IMR-90 (cell line): ENCODE measurements at regions not wholly inside any gene's neighbourhood (a gene's known extent, or its start where the extent isn't known, plus 50 kb on each side); places are given as distances from the start of the nearest gene placed in this dataset.

ENCODE experiments used
- ATAC-seq: fragments of 200-7000 bp; cut with Tn5 transposase; 2 replicates; pipeline ENCODE4 v1.9.1; 2020; ENCODE audit warnings: low read depth, mild to moderate bottlenecking, moderate library complexity
- BruUV-seq: library from RNA; stranded (reverse); fragments of 400-500 nt; replicated peaks from 2 replicates; lab custom pipeline; 2021; lab: Mats Ljungman, UMichigan
- CTCF ChIA-PET: fragments of 300-600 bp; formaldehyde crosslinking; extraction: SDS; loops from one replicate; lab custom pipeline; 2021; ENCODE audit warnings: antibody characterized with exemption; lab: Yijun Ruan, JAX
- POLR2A ChIA-PET: fragments of 300-600 bp; sonication (Branson Sonifier 250); formaldehyde crosslinking; loops from one replicate; lab custom pipeline; 2022; ENCODE audit warnings: antibody characterized with exemption; ENCODE audit not compliant: unreplicated experiment; lab: Charles Lee
- DNase-seq: peaks from one replicate; pipeline ENCODE4 v3.0.0; 2013
- H2AFZ ChIP-seq: replicated peaks from 2 replicates; pipeline ENCODE3; 2013; ENCODE audit warnings: low read length, mild to moderate bottlenecking; ENCODE audit not compliant: poor library complexity
- H2AK5ac ChIP-seq: 2 replicates; pipeline ENCODE4 v1.6.1; 2013; ENCODE audit warnings: low read depth, low read length, inconsistent platforms
- H2AK9ac ChIP-seq: replicated peaks from 2 replicates; pipeline ENCODE3; 2013; ENCODE audit warnings: mild to moderate bottlenecking, low read depth, low read length, moderate library complexity; ENCODE audit not compliant: poor library complexity
- H2BK120ac ChIP-seq: 2 replicates; pipeline ENCODE4 v1.6.1; 2013; ENCODE audit warnings: low read depth, low read length, inconsistent platforms
- H2BK15ac ChIP-seq: 3 replicates; pipeline ENCODE4 v1.6.1; 2013; ENCODE audit warnings: low read depth, low read length, inconsistent platforms
- H2BK20ac ChIP-seq: 2 replicates; pipeline ENCODE4 v1.6.1; 2013; ENCODE audit warnings: low read depth, mild to moderate bottlenecking, inconsistent platforms, low read length, moderate library complexity
- H2BK5ac ChIP-seq: 2 replicates; pipeline ENCODE4 v1.6.1; 2013; ENCODE audit warnings: mild to moderate bottlenecking, low read depth, low read length, inconsistent platforms; ENCODE audit not compliant: poor library complexity, severe bottlenecking
- H3K14ac ChIP-seq: replicated peaks from 2 replicates; pipeline ENCODE4 v1.6.1; 2013; ENCODE audit warnings: low read depth, low read length, inconsistent platforms
- H3K18ac ChIP-seq: 2 replicates; pipeline ENCODE4 v1.6.1; 2013; ENCODE audit warnings: low read depth, low read length, control low read depth
- H3K23ac ChIP-seq: 2 replicates; pipeline ENCODE4 v1.6.1; 2013; ENCODE audit warnings: low read depth, low read length, inconsistent platforms
- H3K27ac ChIP-seq: 2 replicates; pipeline ENCODE4 v1.5.1; 2013; ENCODE audit warnings: mild to moderate bottlenecking, control low read depth, low read length; ENCODE audit not compliant: insufficient read depth
- H3K27me3 ChIP-seq: 2 replicates; pipeline ENCODE4 v1.6.1; 2013; ENCODE audit warnings: low read length; ENCODE audit not compliant: control insufficient read depth, insufficient read depth
- H3K36me3 ChIP-seq: 2 replicates; pipeline ENCODE4 v1.6.1; 2013; ENCODE audit warnings: low read length, mixed read lengths; ENCODE audit not compliant: control insufficient read depth, insufficient read depth
- H3K4ac ChIP-seq: 2 replicates; pipeline ENCODE4 v1.6.1; 2013; ENCODE audit warnings: low read depth, low read length, inconsistent platforms
- H3K4me1 ChIP-seq: 2 replicates; pipeline ENCODE4 v1.6.1; 2013; ENCODE audit warnings: low read length, mixed read lengths; ENCODE audit not compliant: control insufficient read depth, insufficient read depth
- H3K4me2 ChIP-seq: 2 replicates; pipeline ENCODE4 v1.6.1; 2013; ENCODE audit warnings: low read depth, mild to moderate bottlenecking, control low read depth, low read length, moderate library complexity
- H3K4me3 ChIP-seq: 2 replicates; pipeline ENCODE4 v1.5.1; 2013; ENCODE audit warnings: low read depth, mild to moderate bottlenecking, control low read depth, low read length, moderate library complexity; ENCODE audit not compliant: insufficient read depth
- H3K56ac ChIP-seq: 2 replicates; pipeline ENCODE4 v1.6.1; 2013; ENCODE audit warnings: low read length, inconsistent platforms; ENCODE audit not compliant: insufficient read depth; ENCODE audit errors: extremely low read depth
- H3K79me1 ChIP-seq, 2 experiments: 2 replicates each; pipeline ENCODE4 v1.6.1; 2013; ENCODE audit warnings: low read length in 2 of 2, inconsistent platforms in 1 of 2, low read depth in 1 of 2
- H3K9ac ChIP-seq: 2 replicates; pipeline ENCODE4 v1.6.1; 2013; ENCODE audit warnings: low read depth, low read length, control low read depth
- H3K9me1 ChIP-seq: 2 replicates; pipeline ENCODE4 v1.6.1; 2013; ENCODE audit warnings: low read length, inconsistent platforms; ENCODE audit not compliant: insufficient read depth
- H3K9me3 ChIP-seq: 2 replicates; pipeline ENCODE4 v1.6.1; 2013; ENCODE audit warnings: low read length; ENCODE audit not compliant: control insufficient read depth, insufficient read depth
- H4K20me1 ChIP-seq: 2 replicates; pipeline ENCODE4 v1.6.1; 2013; ENCODE audit warnings: low read length, inconsistent platforms; ENCODE audit not compliant: insufficient read depth
- H4K5ac ChIP-seq: 2 replicates; pipeline ENCODE4 v1.6.1; 2013; ENCODE audit warnings: mild to moderate bottlenecking, low read depth, low read length, control low read depth
- H4K8ac ChIP-seq, 2 experiments: 2 replicates each; pipeline ENCODE4 v1.6.1; 2013; ENCODE audit warnings: low read depth in 2 of 2, low read length in 2 of 2, control low read depth in 1 of 2, inconsistent platforms in 1 of 2
- H4K91ac ChIP-seq: 2 replicates; pipeline ENCODE4 v1.6.1; 2013; ENCODE audit warnings: low read depth, low read length, inconsistent platforms; ENCODE audit not compliant: insufficient read depth
- CEBPB ChIP-seq: IDR thresholded peaks from 2 replicates; pipeline ENCODE4 v1.6.1; 2012; ENCODE audit warnings: low read depth, low read length, improper control_type of control experiment
- NFE2L2 ChIP-seq: fragments of 150-350 bp; IDR thresholded peaks from 2 replicates; pipeline ENCODE4 v1.6.1; 2016; ENCODE audit warnings: low read depth, mild to moderate bottlenecking, low read length
- WGBS, 2 experiments: methylation state at CpG; one replicate each; pipeline versions ENCODE4 v1.1.5 to v1.1.7; 2013; ENCODE audit warnings: missing lambda C conversion rate in 2 of 2; ENCODE audit not compliant: insufficient read length in 1 of 2; ENCODE audit errors: extremely low coverage in 2 of 2; 5-methylcytosine and 5-hydroxymethylcytosine counted together
- dilution Hi-C: fragments of 300-500 bp; cut with HindIII; formaldehyde crosslinking; loops from one replicate; pipeline ENCODE4 v1.14.3; 2018; ENCODE audit warnings: low sequenced_read_pairs; ENCODE audit not compliant: unreplicated experiment
- in situ Hi-C: fragments of 300-500 bp; cut with MboI; formaldehyde crosslinking; loops from 3 replicates; pipeline ENCODE4 v1.14.3; 2019; ENCODE audit warnings: low sequenced_read_pairs, inconsistent platforms, mixed read lengths
- intact Hi-C: fragments of 100-400 bp; cut with micrococcal nuclease; formaldehyde crosslinking; loops from 2 replicates; pipeline ENCODE4 v1.10.0; 2022

DNA sequence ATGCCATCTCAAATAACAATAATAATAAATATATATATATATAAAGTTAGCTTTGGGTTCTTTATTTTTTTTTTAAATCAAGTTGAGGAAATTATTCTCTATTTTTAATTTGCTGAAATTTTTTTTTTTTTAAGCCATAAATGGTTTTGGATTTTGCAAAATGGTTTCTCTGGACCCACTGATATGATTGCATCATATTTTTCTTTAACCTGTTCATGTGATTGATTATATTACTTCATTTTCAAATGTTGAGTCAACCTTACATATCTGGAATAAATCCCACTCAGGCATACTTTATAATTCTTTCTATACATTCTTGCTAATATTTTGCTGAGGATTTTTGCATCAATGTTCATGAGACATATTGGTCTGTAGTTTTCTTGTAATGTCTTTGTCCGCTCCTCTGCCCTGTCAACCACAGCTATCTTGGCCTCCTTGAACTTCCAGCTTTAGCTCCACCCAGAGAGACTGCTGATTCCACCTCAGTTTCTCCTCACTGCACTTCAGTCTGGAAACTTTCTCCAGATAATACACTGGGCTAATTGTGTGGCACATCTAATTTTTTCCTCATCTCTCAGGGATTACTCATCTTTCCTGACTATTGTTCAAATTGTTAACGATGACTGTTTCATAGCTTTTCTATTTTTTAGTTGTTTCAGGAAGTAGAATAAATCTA is 160.9 kb upstream of the GIMD1 start:
- Histone ChIP-seq H4K8ac (no peak overlapping the region), H3K18ac (no peak overlapping the region), H3K27ac (no peak overlapping the region), H3K56ac (no peak overlapping the region), H4K91ac (no peak overlapping the region), H3K4me3 (no peak overlapping the region), H2AK5ac (no peak overlapping the region), H3K79me1 (no peaks in the 10 kb centered on the region), H2BK5ac (no peak overlapping the region), H3K27me3 (no peaks in the 10 kb centered on the region), H4K20me1 (no peaks in the 10 kb centered on the region), H4K5ac (no peak overlapping the region), H2BK20ac (no peak overlapping the region), H3K9me1 (no peaks in the 10 kb centered on the region), H3K14ac (no peak overlapping the region), H3K23ac (no peak overlapping the region), H3K4me2 (no peak overlapping the region), H3K9ac (no peak overlapping the region), H2BK15ac (no peak overlapping the region), H2BK120ac (no peak overlapping the region), H3K9me3 (no peaks in the 10 kb centered on the region), H2AK9ac (no peak overlapping the region), H3K4me1 (no peaks in the 10 kb centered on the region), H3K36me3 (no peaks in the 10 kb centered on the region), H3K4ac (no peak overlapping the region), H2AFZ (no peak overlapping the region)
- dilution Hi-C loops (no loop called here), in situ Hi-C loops (no loop called here), intact Hi-C loops (no loop called here)
- no peak for ATAC-seq
- no TSS peak for BruUV-seq
- TF ChIP-seq NFE2L2: no peak
- TF ChIP-seq CEBPB: peak; percentile 70
- peak; percentile 1 for DNase-seq
- ChIA-PET POLR2A (no interaction called here), CTCF (no interaction called here)
- no CpG with 5 or more reads among the region's 2 CpGs for WGBS, 2 experiments
